ENCODE measurements at regions not wholly inside any gene's neighbourhood (a gene's known extent, or its start where the extent isn't known, plus 50 kb on each side); places are given as distances from the start of the nearest gene placed in this dataset.

DNA sequence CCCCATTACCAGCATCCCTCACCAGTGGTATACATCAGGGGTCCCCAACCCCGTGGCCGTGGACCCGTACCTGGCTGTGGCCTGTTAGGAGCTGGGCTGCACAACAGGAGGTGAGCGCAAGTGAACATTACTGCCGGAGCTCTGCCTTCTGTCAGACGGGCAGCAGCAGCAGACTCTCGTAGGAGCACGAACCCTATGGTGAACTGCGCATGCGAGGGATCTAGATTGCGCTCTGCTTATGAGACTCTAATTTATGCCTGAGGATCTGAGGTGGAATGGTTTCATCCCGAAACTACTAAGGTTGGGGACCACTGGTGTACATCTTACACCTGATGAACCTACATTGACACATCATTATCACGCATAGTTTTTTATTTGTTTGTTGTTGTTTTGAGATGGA is 52.8 kb upstream of the DHX15 start:
- DNase-seq (ENCODE audit: low spot score) = no peak

- no peak for DNase-seq (ENCODE audit: low spot score)
Measured at GRCh38 chr4:24638396-24638875, 54.1 kb upstream of the DHX15 start.

GRCh38 chr4:24639714-24640113 is 55.4 kb upstream of the DHX15 start:
- no peak for DNase-seq (ENCODE audit: low spot score)

- DNase-seq (ENCODE audit: low spot score) = no peak
Measured at GRCh38 chr4:24640366-24640765, 56.0 kb upstream of the DHX15 start.

GRCh38 chr4:24642981-24643547 is 58.7 kb upstream of the DHX15 start:
- DNase-seq (ENCODE audit: low spot score) = peak; percentile 43

DNA sequence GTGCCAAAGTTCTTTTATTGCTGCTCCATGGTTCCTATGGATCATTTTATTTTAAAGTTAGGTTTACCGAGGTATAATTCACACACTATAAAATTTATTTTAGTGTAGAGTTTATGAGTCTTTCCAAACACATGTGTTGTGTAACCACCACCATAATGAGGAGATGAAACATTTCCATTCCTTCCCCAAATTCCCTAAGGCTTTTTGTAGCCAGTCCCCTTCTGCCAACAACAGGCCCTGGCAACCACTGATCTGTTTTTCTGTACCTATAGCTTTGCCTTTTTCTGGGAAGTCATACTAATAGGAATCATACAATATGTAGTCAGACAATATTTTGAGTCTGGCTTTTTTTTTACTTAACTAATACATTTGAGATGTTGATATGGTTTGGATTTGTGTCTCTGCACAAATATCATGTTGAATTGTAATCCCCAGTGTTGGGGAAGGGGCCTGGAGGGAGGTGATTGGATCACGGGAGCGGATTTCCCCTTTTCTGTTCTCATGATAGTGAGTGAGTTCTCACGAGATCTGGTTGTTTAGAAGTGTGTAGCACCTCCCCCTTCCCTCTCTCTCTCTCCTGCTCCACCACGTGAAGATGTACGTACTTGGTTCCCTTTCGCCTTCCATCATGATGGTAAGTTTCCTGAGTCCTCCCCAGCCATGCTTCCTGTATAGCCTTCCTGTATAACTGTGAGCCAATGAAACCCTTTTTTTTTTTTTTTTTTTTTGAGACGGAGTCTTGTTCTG is 59.6 kb upstream of the DHX15 start:
- DNase-seq (ENCODE audit: low spot score) = no peak

- DNase-seq (ENCODE audit: low spot score) = peak; percentile 19
Measured at GRCh38 chr4:24644983-24645764, 60.8 kb upstream of the DHX15 start.

- no peak for DNase-seq (ENCODE audit: low spot score)
Measured at GRCh38 chr4:24645765-24646550, 61.6 kb upstream of the DHX15 start.

- DNase-seq (ENCODE audit: low spot score) = no peak
Measured at GRCh38 chr4:24646798-24647460, 62.6 kb upstream of the DHX15 start.

DNA sequence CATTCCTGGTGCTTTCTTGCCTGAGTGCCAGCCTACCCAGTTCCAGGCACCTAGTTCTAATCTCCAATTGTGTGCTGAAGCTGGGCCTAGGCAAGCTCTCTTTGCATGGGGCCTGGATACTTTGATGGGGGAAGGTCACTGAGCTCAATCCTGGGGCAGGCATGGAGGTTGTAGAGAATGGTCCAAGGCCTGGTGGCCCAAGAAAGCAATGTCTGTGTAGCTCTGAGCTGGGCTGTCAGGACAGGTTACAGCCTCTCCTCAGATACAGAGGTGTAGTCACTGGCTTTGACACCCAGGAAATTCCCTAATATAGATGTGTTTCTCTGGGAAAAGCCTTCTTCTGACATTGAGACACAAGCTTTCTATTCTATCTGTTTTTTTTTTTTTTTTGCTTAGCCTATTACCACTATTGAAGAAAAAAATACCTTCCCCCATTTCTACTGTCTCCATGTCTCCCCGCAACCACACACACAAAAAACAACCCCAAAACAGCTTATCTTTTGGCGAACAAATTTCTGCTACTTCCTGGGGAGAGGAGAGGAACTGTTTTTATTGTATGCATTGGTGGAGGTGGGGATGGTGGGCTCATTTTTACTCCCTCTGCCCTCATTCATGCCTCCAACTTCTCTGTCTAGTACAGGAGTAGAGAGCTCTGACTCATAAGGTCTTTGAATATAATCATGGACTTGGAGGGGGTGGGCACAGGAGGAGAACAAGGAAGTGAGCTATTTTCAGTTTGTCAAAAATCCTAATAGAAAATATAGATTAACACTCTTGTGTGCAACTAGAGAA is 66.7 kb upstream of the DHX15 start:
- no peak for DNase-seq (ENCODE audit: low spot score)

GRCh38 chr4:24655326-24655725 is 71.0 kb upstream of the DHX15 start:
- DNase-seq (ENCODE audit: low spot score) = no peak

DNA sequence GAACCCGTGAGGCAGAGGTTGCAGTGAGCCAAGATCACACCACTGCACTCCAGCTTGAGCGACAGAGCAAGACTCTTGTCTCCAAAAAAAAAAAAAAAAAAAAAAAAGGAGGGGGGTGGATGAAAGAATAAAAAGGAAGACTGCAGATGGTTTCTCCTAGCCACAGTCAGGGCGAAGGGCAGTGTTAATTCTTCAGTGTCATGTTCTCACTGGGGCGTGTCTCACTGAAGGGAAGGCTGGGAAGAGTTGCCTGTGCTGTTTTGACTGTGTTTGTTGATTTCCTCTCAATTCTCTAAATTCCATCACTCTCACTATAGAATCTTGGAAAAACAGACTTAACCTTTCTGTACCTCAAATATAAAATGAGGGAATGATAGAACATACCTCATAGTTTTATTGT is 71.6 kb upstream of the DHX15 start:
- DNase-seq (ENCODE audit: low spot score) = no peak

GRCh38 chr4:24656906-24657305 is 72.6 kb upstream of the DHX15 start:
- DNase-seq (ENCODE audit: low spot score) = no peak

DNA sequence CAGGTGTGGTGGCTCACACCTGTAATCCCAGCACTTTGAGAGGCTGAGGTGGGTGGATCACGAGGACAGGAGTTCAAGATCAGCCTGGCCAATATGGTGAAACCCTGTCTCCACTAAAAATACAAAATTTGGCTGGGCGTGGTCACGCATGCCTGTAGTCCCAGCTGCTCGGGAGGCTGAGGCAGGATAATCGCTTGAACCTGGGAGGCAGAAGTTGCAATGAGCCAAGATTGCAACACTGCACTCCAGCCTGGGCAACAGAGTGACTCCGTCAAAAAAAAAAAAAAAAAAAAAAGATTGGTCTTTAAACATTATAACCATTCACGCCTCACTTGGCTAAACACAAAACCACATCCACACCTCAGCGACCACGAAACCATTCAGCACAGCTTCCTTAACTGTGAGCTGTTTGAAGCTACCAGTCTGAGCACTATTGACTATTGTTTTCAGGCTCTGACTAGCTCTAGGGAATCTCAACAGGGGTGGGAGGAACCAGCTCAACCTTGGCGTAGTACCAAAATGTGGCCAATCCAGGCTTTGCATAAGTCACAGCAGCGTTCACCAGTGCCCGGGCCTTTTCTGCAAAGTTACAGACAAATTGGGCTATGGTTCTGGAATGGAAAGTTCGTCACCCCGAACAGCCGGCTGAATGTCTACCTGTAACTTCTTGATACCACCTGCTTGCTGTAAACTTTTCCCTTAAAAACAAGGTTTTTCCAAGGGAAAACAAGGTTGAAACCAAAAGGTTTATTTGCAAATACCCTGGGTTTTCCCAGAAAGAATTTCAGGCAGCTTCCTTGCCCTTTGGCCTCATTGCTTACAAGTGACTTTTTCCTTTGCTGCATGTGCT is 73.6 kb upstream of the DHX15 start:
- DNase-seq (ENCODE audit: low spot score) = no peak

DNA sequence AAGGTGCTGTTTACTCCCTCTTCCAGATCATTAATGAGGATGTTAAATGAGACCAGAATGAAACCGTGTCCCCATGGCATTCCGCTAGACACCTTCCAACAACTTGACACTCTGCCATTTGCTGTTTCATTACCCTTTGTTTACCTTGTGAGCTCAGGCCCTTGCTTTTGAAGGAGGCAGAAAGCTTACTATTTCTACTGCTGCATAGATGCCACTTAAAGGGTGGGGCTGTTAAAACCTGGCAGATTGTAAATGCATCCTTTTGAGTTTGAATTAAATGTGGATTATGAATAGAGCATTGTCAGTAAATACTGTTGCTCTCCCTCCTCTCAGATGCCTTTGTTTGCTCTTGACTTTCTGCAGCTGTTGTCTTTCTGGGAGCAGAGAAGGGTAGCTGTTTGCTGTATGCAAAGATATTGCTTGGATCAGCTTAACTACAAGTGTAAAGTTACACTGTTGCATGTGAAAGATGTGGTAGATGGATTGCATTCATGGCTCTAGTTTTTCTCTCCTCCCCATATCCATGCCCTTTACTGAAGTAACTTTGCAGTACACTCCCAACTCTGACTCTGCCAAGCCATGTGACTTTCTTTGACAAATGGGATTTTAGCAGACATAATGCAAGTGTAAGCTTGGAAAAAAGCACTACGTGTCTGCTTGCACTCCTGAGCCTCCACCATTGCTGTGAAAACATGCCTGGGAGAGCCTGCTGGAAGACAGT is 75.0 kb upstream of the DHX15 start:
- DNase-seq (ENCODE audit: low spot score) = no peak

- DNase-seq (ENCODE audit: low spot score) = no peak
Measured at GRCh38 chr4:24662056-24662455, 77.7 kb upstream of the DHX15 start.

GRCh38 chr4:24662542-24662941 is 78.2 kb upstream of the DHX15 start:
- DNase-seq (ENCODE audit: low spot score) = no peak

- DNase-seq (ENCODE audit: low spot score) = no peak
Measured at GRCh38 chr4:24664956-24665355, 80.6 kb upstream of the DHX15 start.

- DNase-seq (ENCODE audit: low spot score) = no peak
Measured at GRCh38 chr4:24666316-24666715, 82.0 kb upstream of the DHX15 start.
